ENCODE measurements at regions not wholly inside any gene's neighbourhood (a gene's known extent, or its start where the extent isn't known, plus 50 kb on each side); places are given as distances from the start of the nearest gene placed in this dataset.

GRCh38 chr20:6630514-6630913, 137.0 kb upstream of the BMP2 start:
- POLR2A ChIA-PET = no interaction called here
- Histone ChIP-seq H3K4me1 (ENCODE audit: control insufficient read depth, insufficient read depth, low read length) (no peaks in the 10 kb centered on the region; the same call in 1 of the 2 replicates), H3K4me3 (ENCODE audit: low read depth in 2 of 2, low read length in 2 of 2) (no peak overlapping the region), H3K27ac (ENCODE audit: low read length) (no peak overlapping the region), H3K36me3 (ENCODE audit: control insufficient read depth, insufficient read depth, low read length) (no peaks in the 10 kb centered on the region), H3K27me3 (ENCODE audit: control insufficient read depth, insufficient read depth, low read length) (no peaks in the 10 kb centered on the region), H3K9me3 (ENCODE audit: control insufficient read depth, insufficient read depth, low read depth, low read length) (no peaks in the 10 kb centered on the region)
- CTCF ChIA-PET = no interaction called here
- in situ Hi-C loops (cut with HindIII; ENCODE audit: low pct_unique_long_range_greater_than_20kb, low sequenced_read_pairs) (no loop called here), intact Hi-C loops (cut with micrococcal nuclease; ENCODE audit: unreplicated experiment) (no loop called here)
- no peak for DNase-seq (ENCODE audit: low read depth, low spot score)
- ATAC-seq = no peak
- BruUV-seq (replicated peaks) = no TSS peak
- TF ChIP-seq TCF7L2 (IDR thresholded peaks at IDR 0.05; ENCODE audit: low read depth, low read length) (no peak), REST (IDR thresholded peaks at IDR 0.05; ENCODE audit: insufficient read depth in 1 of 2, low read depth in 2 of 2, low read length in 1 of 2) (no peak), SIN3A (IDR thresholded peaks at IDR 0.05; ENCODE audit: borderline replicate concordance, insufficient read depth, low read depth, low read length) (no peak), POLR2AphosphoS5 (IDR thresholded peaks at IDR 0.05; ENCODE audit: low read depth, low read length) (no peak), CTCF (IDR thresholded peaks at IDR 0.05) (no peak)

DNA sequence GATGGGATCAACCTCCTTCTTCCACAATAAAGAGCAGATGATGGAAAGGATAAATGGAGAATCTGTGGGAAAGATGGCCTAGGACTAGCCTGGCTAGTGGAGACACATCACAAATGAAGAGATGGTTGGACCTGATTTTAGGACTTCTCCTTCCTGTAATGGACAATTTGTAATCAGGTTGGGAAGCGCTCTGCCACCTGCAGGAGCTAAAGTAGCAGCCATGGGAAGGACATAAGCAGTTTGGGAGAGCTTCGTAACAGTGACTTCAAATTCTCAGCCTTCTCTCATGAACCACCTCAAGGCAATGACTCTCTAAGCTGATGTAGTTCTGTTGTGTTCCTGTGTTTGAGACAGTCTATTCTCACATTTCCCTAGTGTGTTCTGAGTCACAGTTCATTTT, 137.9 kb upstream of the BMP2 start:
- TF ChIP-seq REST (IDR thresholded peaks at IDR 0.05; ENCODE audit: insufficient read depth in 1 of 2, low read depth in 2 of 2, low read length in 1 of 2) (no peak), TCF7L2 (IDR thresholded peaks at IDR 0.05; ENCODE audit: low read depth, low read length) (no peak), POLR2AphosphoS5 (IDR thresholded peaks at IDR 0.05; ENCODE audit: low read depth, low read length) (no peak), SIN3A (IDR thresholded peaks at IDR 0.05; ENCODE audit: borderline replicate concordance, insufficient read depth, low read depth, low read length) (no peak)
- CTCF ChIA-PET = no interaction called here

More for the DNA sequence above, 137.9 kb upstream of the BMP2 start:
- H3K9me3 ChIP-seq (ENCODE audit: control insufficient read depth, insufficient read depth, low read depth, low read length) = no peaks in the 10 kb centered on the region
- H3K4me3 ChIP-seq (ENCODE audit: low read depth in 2 of 2, low read length in 2 of 2) = no peak overlapping the region
- intact Hi-C loops (cut with micrococcal nuclease; ENCODE audit: unreplicated experiment) = no loop called here
- no peak for ATAC-seq
- POLR2A ChIA-PET = no interaction called here
- in situ Hi-C loops (cut with HindIII; ENCODE audit: low pct_unique_long_range_greater_than_20kb, low sequenced_read_pairs) = no loop called here
- no TSS peak for BruUV-seq (replicated peaks)
- H3K27ac ChIP-seq (ENCODE audit: low read length) = no peak overlapping the region
- no peaks in the 10 kb centered on the region for H3K36me3 ChIP-seq (ENCODE audit: control insufficient read depth, insufficient read depth, low read length)
- H3K4me1 ChIP-seq (ENCODE audit: control insufficient read depth, insufficient read depth, low read length) = no peaks in the 10 kb centered on the region; the same call in 1 of the 2 replicates
- H3K27me3 ChIP-seq (ENCODE audit: control insufficient read depth, insufficient read depth, low read length) = no peaks in the 10 kb centered on the region
- no peak for DNase-seq (ENCODE audit: low read depth, low spot score)
